MV-4-11 (cell line): ENCODE measurements at regions not wholly inside any gene's neighbourhood (a gene's known extent, or its start where the extent isn't known, plus 50 kb on each side); places are given as distances from the start of the nearest gene placed in this dataset.
"Not testable (repeated sequence)": the region's sequence is repeated elsewhere in the genome, so short reads cannot be mapped to it uniquely, and the experiment has no call there.

Experiments used
- DNase-seq: peaks from one replicate; lab custom pipeline; 2025; lab: John Stamatoyannopoulos, UW

DNA sequence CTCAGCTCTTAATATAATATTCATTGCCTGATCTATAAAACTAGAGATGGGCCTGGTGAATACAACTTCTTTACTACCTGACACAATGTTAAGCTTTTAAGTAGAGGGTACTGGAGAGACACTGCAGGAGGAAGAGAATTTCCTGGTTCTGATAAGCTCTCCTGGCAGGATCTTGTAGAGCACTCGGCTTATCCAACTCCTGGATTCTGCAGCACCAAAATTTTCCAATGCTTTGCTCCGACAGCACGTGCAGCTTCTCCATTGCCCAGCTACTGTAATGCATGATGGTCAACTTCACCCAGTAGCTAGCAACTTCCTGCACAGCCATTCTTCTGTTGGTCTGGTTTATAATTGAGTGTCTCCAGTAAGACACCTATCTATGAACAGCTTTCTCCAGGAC, 686.2 kb upstream of the BOD1L1 start:
- no peak for DNase-seq

DNA sequence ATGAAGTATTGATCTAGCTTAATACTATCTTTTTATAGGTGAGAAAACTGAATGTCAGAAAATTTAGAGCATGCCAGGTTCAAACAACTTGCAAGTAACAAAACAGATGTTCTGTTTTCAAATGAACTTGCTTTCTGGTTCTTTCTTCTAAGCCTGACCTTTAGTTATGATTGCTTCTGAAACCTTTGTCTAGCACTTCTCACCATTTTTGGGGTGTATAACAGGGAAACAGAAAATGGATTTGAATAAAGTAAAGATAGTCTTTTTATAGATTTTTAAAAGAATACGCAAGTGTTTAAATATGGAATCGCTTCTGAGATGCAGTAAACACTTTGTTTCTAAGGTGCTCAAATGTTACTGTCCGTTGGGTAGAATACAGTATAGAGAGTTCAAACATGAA, 687.2 kb upstream of the CPEB2 start:
- DNase-seq: no peak

GRCh38 chr4:14317351-14317750, 684.9 kb upstream of the CPEB2 start:
- DNase-seq: no peak

DNA sequence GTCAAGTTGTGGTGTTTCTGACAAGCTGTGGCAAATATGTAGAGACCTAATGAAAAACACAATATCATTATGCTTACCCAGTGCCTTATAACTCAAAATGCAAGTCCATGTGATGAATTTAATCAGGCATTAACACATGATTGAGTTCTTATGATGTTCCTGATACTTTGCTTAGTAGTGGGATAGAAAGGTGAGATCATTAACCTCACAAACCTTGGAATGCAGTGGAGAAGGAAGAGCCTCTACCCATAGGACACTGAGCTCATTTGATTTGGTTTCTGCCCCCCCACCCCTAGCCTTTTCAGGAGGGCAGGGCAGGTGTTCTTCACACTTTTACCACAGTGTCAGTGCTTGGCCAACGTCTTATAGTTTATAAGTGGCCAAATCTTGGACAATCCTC, 683.6 kb upstream of the CPEB2 start:
- DNase-seq: no peak

GRCh38 chr4:14321723-14322122, 680.6 kb upstream of the CPEB2 start:
- no peak for DNase-seq

DNA sequence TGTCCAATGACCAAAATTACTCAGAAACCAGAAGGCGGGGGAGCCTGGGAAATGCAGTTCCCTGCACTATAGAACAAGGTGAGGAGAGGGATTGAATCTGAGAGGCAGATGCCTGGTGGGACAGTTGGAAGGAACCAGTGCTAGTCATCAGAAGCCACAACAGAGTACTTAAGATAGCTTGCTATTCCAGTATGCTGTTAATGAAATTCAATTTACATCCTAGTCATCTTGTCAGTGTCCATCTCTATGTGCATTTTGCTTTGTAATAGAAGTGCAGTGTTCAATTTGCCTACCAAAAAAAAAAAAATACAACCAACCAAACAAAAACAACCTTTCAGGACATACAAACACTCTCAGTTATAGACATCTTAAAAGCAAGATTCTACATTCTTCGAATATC, 679.1 kb upstream of the CPEB2 start:
- no peak for DNase-seq

DNA sequence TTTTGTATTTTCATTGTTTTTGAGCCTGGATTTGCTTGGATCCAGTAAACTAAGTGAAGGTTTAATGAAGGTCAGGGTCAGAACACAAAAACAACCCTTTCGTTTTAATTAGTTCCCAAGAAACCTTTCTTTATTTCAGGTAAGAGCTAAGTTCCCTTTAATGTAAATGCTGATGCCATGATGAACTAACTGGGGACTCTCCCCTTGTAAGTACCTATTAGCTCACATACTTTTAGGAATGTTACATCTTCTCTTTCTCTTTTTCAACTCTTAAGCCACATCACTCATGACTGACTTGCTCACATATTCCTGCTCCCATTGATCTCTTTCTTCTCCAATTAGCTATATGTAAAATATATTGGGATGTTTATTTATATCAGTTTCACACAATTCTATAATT, 673.1 kb upstream of the CPEB2 start:
- no peak for DNase-seq

- no peak for DNase-seq
Measured at GRCh38 chr4:14333616-14334015, 668.7 kb upstream of the CPEB2 start.

GRCh38 chr4:14334166-14334565, 668.1 kb upstream of the CPEB2 start:
- no peak for DNase-seq

DNA sequence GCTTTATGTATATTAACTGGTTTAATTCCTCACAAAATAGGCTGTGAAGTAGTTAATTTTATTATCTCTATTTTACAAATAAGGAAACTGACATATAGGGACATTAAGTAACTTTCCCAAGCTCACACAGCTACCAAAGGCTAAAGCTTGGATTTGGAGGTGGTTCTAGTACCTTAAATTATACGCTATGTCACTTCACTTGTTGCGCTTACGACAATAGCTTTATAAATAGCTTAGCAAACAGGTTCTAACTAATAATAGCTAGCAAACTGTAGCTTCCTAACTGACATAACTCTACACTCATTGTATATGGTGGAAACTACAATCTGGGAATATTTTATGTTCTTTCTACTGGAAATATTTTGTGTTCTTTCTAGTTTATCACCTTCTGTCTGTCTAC, 666.4 kb upstream of the CPEB2 start:
- no peak for DNase-seq

DNA sequence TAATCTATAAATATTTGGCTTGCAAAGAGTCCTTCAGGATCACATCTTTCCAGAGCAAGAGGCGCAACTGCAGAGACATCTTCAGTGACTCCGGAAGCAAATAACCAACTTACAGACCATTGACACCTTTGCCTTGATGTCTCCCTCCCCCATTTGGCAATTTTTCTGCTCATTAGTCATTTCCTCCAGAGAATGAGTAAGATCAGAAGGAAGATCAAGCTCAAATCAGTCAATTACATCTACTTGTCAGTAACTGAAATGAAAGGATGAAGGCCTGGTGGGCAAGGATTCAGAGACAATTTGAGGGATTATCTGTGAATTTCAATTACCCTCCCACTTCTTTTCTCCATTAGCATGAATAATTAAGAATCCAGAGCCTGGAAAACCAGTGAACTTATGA, 665.6 kb upstream of the CPEB2 start:
- no peak for DNase-seq

- no peak for DNase-seq
Measured at GRCh38 chr4:14337892-14338584, 664.2 kb upstream of the CPEB2 start.

- no peak for DNase-seq
Measured at GRCh38 chr4:14338585-14339265, 663.6 kb upstream of the CPEB2 start.

DNA sequence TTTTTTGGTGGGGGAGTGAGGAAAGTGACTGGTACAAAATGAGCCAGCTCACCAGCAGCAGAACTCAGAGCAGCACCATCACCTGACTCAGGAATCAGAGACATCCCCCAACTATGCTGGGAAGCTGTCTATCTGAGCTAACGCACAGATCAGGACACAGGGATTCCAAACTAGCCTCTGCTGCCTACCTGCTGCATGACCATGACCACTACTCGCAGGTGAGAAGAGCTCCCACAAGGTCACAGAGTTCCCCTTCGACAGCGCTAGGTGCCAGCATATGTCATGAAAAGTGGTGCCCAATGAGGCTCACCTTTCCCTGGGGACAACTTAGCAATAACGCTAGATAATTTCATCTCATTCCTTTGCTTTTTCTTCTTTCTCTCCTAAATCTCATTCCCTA, 662.6 kb upstream of the CPEB2 start:
- DNase-seq: no peak

DNA sequence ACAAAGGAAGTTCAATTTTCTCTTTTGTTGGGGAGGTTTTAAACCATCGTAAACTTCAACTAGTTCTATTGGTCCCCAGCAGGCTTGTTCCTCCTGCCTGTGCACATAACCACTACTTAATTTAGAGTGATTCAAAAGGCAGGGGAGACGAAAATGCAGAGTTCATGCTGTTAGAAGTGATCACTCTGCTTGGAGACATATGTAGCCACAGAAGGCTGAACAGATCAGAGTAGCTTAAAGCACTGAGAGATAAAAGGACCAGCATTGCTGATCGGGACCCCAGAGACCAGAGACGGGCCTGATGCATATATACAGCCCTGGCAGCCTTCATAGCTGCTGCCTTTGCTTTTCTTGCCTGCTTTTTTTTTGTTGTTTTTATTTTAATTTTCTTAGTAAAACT, 662.0 kb upstream of the CPEB2 start:
- DNase-seq: no peak

GRCh38 chr4:14343961-14344360, 658.3 kb upstream of the CPEB2 start:
- DNase-seq: no peak

GRCh38 chr4:14345356-14345775, 656.9 kb upstream of the CPEB2 start:
- peak; percentile 66 for DNase-seq

- no peak for DNase-seq
Measured at GRCh38 chr4:14347526-14347925, 654.8 kb upstream of the CPEB2 start.

- no peak for DNase-seq
Measured at GRCh38 chr4:14348506-14348905, 653.8 kb upstream of the CPEB2 start.

DNA sequence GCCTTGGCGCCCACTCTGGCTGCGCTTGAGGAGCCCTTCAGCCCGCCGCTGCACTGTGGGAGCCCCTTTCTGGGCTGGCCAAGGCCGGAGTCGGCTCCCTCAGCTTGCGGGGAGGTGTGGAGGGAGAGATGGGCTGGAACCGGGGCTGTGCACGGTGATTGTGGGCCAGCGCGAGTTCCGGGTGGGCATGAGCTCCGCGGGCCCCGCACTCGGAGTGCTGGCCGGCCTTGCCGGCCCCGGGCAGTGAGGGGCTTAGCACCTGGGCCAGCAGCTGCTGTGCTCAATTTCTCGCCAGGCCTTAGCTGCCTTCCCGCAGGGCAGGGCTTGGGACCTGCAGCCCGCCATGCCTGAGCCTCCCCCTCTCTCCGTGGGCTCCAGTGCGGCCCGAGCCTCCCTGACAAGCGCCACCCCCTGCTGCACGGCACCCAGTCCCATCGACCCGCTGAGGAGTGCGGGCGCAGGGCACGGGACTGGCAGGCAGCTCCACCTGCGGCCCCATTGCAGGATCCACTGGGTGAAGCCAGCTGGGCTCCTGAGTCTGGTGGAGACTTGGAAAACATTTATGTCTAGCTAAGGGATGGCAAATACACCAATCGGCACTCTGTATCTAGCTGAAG, 643.6 kb upstream of the CPEB2 start:
- not testable (repeated sequence) for DNase-seq

DNA sequence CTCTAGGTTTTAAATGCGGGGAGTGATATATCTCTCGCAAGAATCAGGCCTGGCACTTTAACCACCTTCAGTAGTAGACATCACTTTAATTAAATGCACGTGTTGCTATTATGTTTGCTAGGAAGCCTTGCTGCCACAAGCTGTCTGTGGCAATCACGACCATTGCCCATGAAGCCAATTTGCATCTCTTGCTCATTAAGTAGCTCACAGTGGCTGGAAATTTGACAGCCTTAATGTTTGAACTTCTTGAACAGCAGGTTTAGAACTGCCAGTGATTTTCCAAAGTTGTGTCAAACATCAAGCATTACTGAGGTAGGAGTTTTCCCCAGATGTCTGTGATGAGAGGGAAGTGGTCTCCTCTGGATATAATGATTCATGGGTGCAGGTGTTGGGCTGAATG, 642.3 kb upstream of the CPEB2 start:
- no peak for DNase-seq

GRCh38 chr4:14361084-14361483, 641.2 kb upstream of the CPEB2 start:
- no peak for DNase-seq

- DNase-seq: no peak
Measured at GRCh38 chr4:14362385-14362784, 639.9 kb upstream of the CPEB2 start.
